GM18868 (cell line): ENCODE measurements at regions not wholly inside any gene's neighbourhood (a gene's known extent, or its start where the extent isn't known, plus 50 kb on each side); places are given as distances from the start of the nearest gene placed in this dataset.
"Not testable (repeated sequence)": the region's sequence is repeated elsewhere in the genome, so short reads cannot be mapped to it uniquely, and the experiment has no call there.

Experiments used
- ATAC-seq: cut with Tn5 transposase; IDR thresholded peaks from one replicate; pipeline ENCODE4 v1.9.1; 2021; ENCODE audit warnings: mild to moderate bottlenecking, moderate library complexity; ENCODE audit not compliant: unreplicated experiment

GRCh38 chr4:106869551-106869950 lies 166.6 kb downstream of the DKK2 start:
- no peak for ATAC-seq

GRCh38 chr4:106868381-106869035 lies 167.6 kb downstream of the DKK2 start:
- no peak for ATAC-seq

- ATAC-seq = no peak
Measured at GRCh38 chr4:106864231-106864630, 171.9 kb downstream of the DKK2 start.

GRCh38 chr4:106854569-106855351 lies 181.4 kb downstream of the DKK2 start:
- no peak for ATAC-seq

GRCh38 chr4:106852426-106852825 lies 183.7 kb downstream of the DKK2 start:
- no peak for ATAC-seq

GRCh38 chr4:106851726-106852125 lies 184.4 kb downstream of the DKK2 start:
- ATAC-seq = no peak

- ATAC-seq = no peak
Measured at GRCh38 chr4:106850691-106851090, 185.4 kb downstream of the DKK2 start.

GRCh38 chr4:106835919-106836318 lies 200.2 kb downstream of the DKK2 start:
- ATAC-seq = no peak

- peak; percentile 66 for ATAC-seq
Measured at GRCh38 chr4:106830879-106831278, 205.2 kb downstream of the DKK2 start.

- no peak for ATAC-seq
Measured at GRCh38 chr4:106818764-106819163, 217.3 kb downstream of the DKK2 start.

- no peak for ATAC-seq
Measured at GRCh38 chr4:106816496-106816895, 219.6 kb downstream of the DKK2 start.

GRCh38 chr4:106810122-106810521 lies 226.0 kb downstream of the DKK2 start:
- ATAC-seq = no peak

- ATAC-seq = peak; percentile 57
Measured at GRCh38 chr4:106809076-106809475, 227.0 kb downstream of the DKK2 start.

- ATAC-seq = no peak
Measured at GRCh38 chr4:106806158-106806797, 229.8 kb downstream of the DKK2 start.

- no peak for ATAC-seq
Measured at GRCh38 chr4:106803083-106803482, 233.0 kb downstream of the DKK2 start.

- ATAC-seq = no peak
Measured at GRCh38 chr4:106801386-106801785, 234.7 kb downstream of the DKK2 start.

- ATAC-seq = no peak
Measured at GRCh38 chr4:106796876-106797275, 239.2 kb downstream of the DKK2 start.

- no peak for ATAC-seq
Measured at GRCh38 chr4:106795326-106795725, 240.8 kb downstream of the DKK2 start.

- ATAC-seq = no peak
Measured at GRCh38 chr4:106793933-106794332, 242.2 kb downstream of the DKK2 start.

GRCh38 chr4:106775636-106776035 lies 260.5 kb downstream of the DKK2 start:
- ATAC-seq = no peak

GRCh38 chr4:106774055-106774454 lies 262.1 kb downstream of the DKK2 start:
- not testable (repeated sequence) for ATAC-seq
